C4-2B (cell line): ENCODE measurements at regions not wholly inside any gene's neighbourhood (a gene's known extent, or its start where the extent isn't known, plus 50 kb on each side); places are given as distances from the start of the nearest gene placed in this dataset.

Experiments used
- ZFX ChIP-seq: fragments of 450-650 bp; IDR thresholded peaks from 2 replicates; pipeline ENCODE4 v1.6.1; 2017
- TF ChIP-seq, protein P1 (sequence below): fragments of 450-650 bp; conservative IDR thresholded peaks from 2 replicates; pipeline ENCODE4 v1.5.1; 2017; ENCODE audit warnings: mild to moderate bottlenecking

DNA sequence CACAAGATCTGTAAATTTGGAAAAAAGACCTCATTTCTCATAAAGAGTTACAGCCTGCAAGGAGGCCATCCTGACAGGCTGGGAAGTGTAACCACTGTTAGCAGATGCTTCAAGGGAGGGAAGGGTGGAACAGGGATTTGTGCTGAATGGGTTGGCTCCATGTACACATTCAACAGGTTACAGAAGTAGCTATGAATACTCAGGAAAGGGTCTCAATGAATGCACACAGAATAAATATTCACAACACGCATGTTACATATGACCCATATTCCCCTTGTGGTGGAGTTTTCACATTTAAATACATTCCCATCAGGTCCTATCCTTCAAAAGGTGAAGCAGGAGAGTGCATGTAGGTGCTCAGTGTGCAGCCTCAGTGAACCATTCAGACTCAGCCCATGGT is 316.4 kb upstream of the COBL start:
- TF ChIP-seq, protein P1, sequence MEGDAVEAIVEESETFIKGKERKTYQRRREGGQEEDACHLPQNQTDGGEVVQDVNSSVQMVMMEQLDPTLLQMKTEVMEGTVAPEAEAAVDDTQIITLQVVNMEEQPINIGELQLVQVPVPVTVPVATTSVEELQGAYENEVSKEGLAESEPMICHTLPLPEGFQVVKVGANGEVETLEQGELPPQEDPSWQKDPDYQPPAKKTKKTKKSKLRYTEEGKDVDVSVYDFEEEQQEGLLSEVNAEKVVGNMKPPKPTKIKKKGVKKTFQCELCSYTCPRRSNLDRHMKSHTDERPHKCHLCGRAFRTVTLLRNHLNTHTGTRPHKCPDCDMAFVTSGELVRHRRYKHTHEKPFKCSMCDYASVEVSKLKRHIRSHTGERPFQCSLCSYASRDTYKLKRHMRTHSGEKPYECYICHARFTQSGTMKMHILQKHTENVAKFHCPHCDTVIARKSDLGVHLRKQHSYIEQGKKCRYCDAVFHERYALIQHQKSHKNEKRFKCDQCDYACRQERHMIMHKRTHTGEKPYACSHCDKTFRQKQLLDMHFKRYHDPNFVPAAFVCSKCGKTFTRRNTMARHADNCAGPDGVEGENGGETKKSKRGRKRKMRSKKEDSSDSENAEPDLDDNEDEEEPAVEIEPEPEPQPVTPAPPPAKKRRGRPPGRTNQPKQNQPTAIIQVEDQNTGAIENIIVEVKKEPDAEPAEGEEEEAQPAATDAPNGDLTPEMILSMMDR: no peak
- TF ChIP-seq ZFX: no peak
